IMR-90 (cell line): ENCODE measurements at regions not wholly inside any gene's neighbourhood (a gene's known extent, or its start where the extent isn't known, plus 50 kb on each side); places are given as distances from the start of the nearest gene placed in this dataset.

Experiments used
- BHLHE40 ChIP-seq: fragments of 150-350 bp; IDR thresholded peaks from 2 replicates; pipeline ENCODE4 v1.6.1; 2016; ENCODE audit warnings: mild to moderate bottlenecking, low read depth, low read length
- CEBPB ChIP-seq: IDR thresholded peaks from 2 replicates; pipeline ENCODE4 v1.6.1; 2012; ENCODE audit warnings: low read depth, low read length, improper control_type of control experiment
- CHD1 ChIP-seq: IDR thresholded peaks from 2 replicates; pipeline ENCODE4 v1.6.1; 2012; ENCODE audit warnings: low read depth, low read length, improper control_type of control experiment
- FOS ChIP-seq: fragments of 150-350 bp; IDR thresholded peaks from 2 replicates; pipeline ENCODE4 v1.6.1; 2016; ENCODE audit warnings: low read depth, low read length
- MAFK ChIP-seq: IDR thresholded peaks from 2 replicates; pipeline ENCODE4 v1.6.1; 2012; ENCODE audit warnings: low read depth, low read length, improper control_type of control experiment
- NFE2L2 ChIP-seq: fragments of 150-350 bp; IDR thresholded peaks from 2 replicates; pipeline ENCODE4 v1.6.1; 2016; ENCODE audit warnings: low read depth, mild to moderate bottlenecking, low read length
- POLR2A ChIP-seq: IDR thresholded peaks from 2 replicates; pipeline ENCODE4 v1.6.1; 2012; ENCODE audit warnings: mild to moderate bottlenecking, low read depth, low read length
- RCOR1 ChIP-seq: IDR thresholded peaks from 2 replicates; pipeline ENCODE4 v1.6.1; 2012; ENCODE audit warnings: mild to moderate bottlenecking, low read length, improper control_type of control experiment; ENCODE audit not compliant: insufficient replicate concordance
- SMC3 ChIP-seq: fragments of 150-350 bp; IDR thresholded peaks from 2 replicates; pipeline ENCODE4 v1.6.1; 2016; ENCODE audit warnings: low read depth, mild to moderate bottlenecking, antibody characterized with exemption, low read length, moderate library complexity
- TF ChIP-seq, protein P1 (sequence below): conservative IDR thresholded peaks from 2 replicates; pipeline ENCODE4 v1.5.1; 2012; ENCODE audit warnings: mild to moderate bottlenecking, low read depth, low read length, improper control_type of control experiment
- TF ChIP-seq, protein P2 (sequence below): fragments of 150-350 bp; IDR thresholded peaks from 2 replicates; pipeline ENCODE4 v1.6.1; 2016; ENCODE audit warnings: low read depth, mild to moderate bottlenecking, low read length, moderate library complexity, borderline replicate concordance

DNA sequence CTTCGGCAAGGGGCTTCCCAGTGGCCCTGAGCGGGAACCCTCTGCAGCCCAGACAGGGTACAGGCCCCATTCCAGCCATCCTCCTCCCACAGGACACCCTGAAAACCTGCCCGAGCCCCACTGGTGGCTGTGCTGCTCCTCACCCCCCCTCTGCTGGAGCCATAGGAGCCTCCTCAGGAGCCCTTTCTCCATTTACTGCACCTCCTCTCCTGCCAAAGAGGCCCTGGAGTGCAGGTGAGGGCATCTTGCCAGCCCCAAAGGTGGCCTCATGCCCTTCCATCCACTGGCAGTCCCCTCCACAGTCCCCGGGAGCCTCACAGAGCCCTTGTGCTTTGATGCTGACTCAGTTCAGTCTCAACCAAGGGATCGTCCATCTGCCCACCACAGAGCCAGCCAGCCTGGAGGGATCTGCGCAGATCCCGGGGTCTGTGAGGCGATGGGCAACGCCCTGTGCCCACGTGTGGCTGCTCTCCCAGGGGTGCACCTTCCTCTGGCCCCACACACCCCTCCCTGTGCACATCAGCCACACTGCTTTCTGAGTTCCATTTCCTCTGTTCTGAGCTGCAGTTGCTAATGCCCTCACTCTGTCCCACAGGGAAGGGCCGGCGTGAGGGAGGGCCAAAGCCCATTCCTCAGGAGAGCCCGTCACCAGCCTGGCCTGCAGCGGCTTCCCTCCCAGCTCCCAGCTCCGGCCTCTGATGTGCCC lies 228.5 kb downstream of the DLL1 start:
- TF ChIP-seq, protein P1, sequence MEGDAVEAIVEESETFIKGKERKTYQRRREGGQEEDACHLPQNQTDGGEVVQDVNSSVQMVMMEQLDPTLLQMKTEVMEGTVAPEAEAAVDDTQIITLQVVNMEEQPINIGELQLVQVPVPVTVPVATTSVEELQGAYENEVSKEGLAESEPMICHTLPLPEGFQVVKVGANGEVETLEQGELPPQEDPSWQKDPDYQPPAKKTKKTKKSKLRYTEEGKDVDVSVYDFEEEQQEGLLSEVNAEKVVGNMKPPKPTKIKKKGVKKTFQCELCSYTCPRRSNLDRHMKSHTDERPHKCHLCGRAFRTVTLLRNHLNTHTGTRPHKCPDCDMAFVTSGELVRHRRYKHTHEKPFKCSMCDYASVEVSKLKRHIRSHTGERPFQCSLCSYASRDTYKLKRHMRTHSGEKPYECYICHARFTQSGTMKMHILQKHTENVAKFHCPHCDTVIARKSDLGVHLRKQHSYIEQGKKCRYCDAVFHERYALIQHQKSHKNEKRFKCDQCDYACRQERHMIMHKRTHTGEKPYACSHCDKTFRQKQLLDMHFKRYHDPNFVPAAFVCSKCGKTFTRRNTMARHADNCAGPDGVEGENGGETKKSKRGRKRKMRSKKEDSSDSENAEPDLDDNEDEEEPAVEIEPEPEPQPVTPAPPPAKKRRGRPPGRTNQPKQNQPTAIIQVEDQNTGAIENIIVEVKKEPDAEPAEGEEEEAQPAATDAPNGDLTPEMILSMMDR = no peak
- TF ChIP-seq POLR2A (no peak), RCOR1 (no peak), SMC3 (no peak), MAFK (no peak), CHD1 (no peak), CEBPB (no peak), FOS (no peak), NFE2L2 (no peak), BHLHE40 (no peak)
- TF ChIP-seq, protein P2, sequence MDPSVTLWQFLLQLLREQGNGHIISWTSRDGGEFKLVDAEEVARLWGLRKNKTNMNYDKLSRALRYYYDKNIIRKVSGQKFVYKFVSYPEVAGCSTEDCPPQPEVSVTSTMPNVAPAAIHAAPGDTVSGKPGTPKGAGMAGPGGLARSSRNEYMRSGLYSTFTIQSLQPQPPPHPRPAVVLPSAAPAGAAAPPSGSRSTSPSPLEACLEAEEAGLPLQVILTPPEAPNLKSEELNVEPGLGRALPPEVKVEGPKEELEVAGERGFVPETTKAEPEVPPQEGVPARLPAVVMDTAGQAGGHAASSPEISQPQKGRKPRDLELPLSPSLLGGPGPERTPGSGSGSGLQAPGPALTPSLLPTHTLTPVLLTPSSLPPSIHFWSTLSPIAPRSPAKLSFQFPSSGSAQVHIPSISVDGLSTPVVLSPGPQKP = no peak
